GM12878 (cell line): ENCODE measurements at regions not wholly inside any gene's neighbourhood (a gene's known extent, or its start where the extent isn't known, plus 50 kb on each side); places are given as distances from the start of the nearest gene placed in this dataset.

Source experiments
- ATAC-seq: fragments of 200-7000 bp; cut with Tn5 transposase; 3 replicates; pipeline ENCODE4 v1.9.1; 2020; ENCODE audit warnings: mild to moderate bottlenecking, moderate library complexity
- BruUV-seq: library from RNA; stranded (reverse); fragments of 400-500 nt; replicated peaks from 2 replicates; lab custom pipeline; 2021; lab: Mats Ljungman, UMichigan
- CTCF ChIA-PET: fragments of 300-600 bp; sonication (Branson Sonifier 250); formaldehyde crosslinking; extraction: SDS; loops from one replicate; lab custom pipeline; 2021; ENCODE audit warnings: inconsistent platforms; lab: Yijun Ruan, JAX
- POLR2A ChIA-PET: fragments of 350-600 bp; formaldehyde crosslinking; extraction: SDS; loops from one replicate; lab custom pipeline; 2021; ENCODE audit warnings: inconsistent platforms; lab: Charles Lee
- RAD21 ChIA-PET: fragments of 300-600 bp; sonication (Branson Sonifier 250); formaldehyde crosslinking; loops from one replicate; lab custom pipeline; 2023; ENCODE audit warnings: antibody characterized with exemption; ENCODE audit not compliant: unreplicated experiment; lab: Charles Lee
- SMC1A ChIA-PET: fragments of 300-600 bp; sonication (Branson Sonifier 250); formaldehyde crosslinking; loops from one replicate; lab custom pipeline; 2023; ENCODE audit not compliant: unreplicated experiment, uncharacterized antibody; lab: Charles Lee
- DNase-seq: peaks from one replicate; pipeline ENCODE4 v3.0.0-alpha.2; 2011; ENCODE audit warnings: low read depth, low spot score
- FAIRE-seq: peaks from 3 replicates; lab custom pipeline; 2011; peaks lifted over from hg19 to GRCh38; lab: Jason Lieb, UNC
- H2AFZ ChIP-seq: 2 replicates; pipeline ENCODE4 v1.6.0; 2011; ENCODE audit warnings: low read depth, low read length, control low read depth; ENCODE audit not compliant: control insufficient read depth
- H3K27ac ChIP-seq: 2 replicates; pipeline ENCODE4 v1.5.1; 2011; ENCODE audit warnings: control low read depth; ENCODE audit not compliant: control insufficient read depth, insufficient read depth
- H3K27me3 ChIP-seq, 2 experiments: replicated peaks in 1 of 2; 2 replicates each; pipeline versions ENCODE4 v1.6.0 to v1.6.1; 2011; ENCODE audit warnings: low read length in 1 of 2; ENCODE audit not compliant: control insufficient read depth in 2 of 2, insufficient read depth in 2 of 2
- H3K36me3 ChIP-seq, 2 experiments: 2 replicates each; pipeline ENCODE4 v1.5.1; 2011; ENCODE audit warnings: low read length in 1 of 2; ENCODE audit not compliant: control insufficient read depth in 2 of 2, insufficient read depth in 2 of 2
- H3K4me1 ChIP-seq: 2 replicates; pipeline ENCODE4 v1.6.1; 2011; ENCODE audit warnings: mild to moderate bottlenecking, low read length, moderate library complexity, mixed read lengths; ENCODE audit not compliant: control insufficient read depth, insufficient read depth
- H3K4me2 ChIP-seq: 2 replicates; pipeline ENCODE4 v1.6.0; 2011; ENCODE audit warnings: control low read depth; ENCODE audit not compliant: control insufficient read depth, insufficient read depth
- H3K4me3 ChIP-seq: fragments of 200-600 bp; sonication (generic); 2 replicates; pipeline ENCODE4 v1.5.1; 2016
- H3K79me2 ChIP-seq: 2 replicates; pipeline ENCODE4 v1.6.0; 2011; ENCODE audit warnings: low read length; ENCODE audit not compliant: control insufficient read depth, insufficient read depth
- H3K9ac ChIP-seq: 2 replicates; pipeline ENCODE4 v1.8.0; 2011; ENCODE audit warnings: low read length, control low read depth, mixed read lengths; ENCODE audit not compliant: control insufficient read depth, insufficient read depth
- H3K9me3 ChIP-seq: replicated peaks from 3 replicates; pipeline ENCODE4 v1.5.1; 2011; ENCODE audit warnings: mild to moderate bottlenecking, low read length; ENCODE audit not compliant: control insufficient read depth, insufficient read depth
- H4K20me1 ChIP-seq: 2 replicates; pipeline ENCODE4 v1.6.0; 2011; ENCODE audit not compliant: control insufficient read depth, insufficient read depth
- CBX3 ChIP-seq: fragments of 200-600 bp; sonication (generic); IDR thresholded peaks from 2 replicates; pipeline ENCODE4 v1.6.1; 2016; ENCODE audit warnings: low read depth, borderline replicate concordance
- CEBPZ ChIP-seq: fragments of 150-350 bp; IDR thresholded peaks from 2 replicates; pipeline ENCODE4 v1.6.1; 2016; ENCODE audit warnings: low read depth, low read length
- GABPA ChIP-seq: IDR thresholded peaks from 2 replicates; pipeline ENCODE4 v1.6.1; 2014; ENCODE audit warnings: antibody characterized with exemption, low read depth, mild to moderate bottlenecking, inconsistent platforms
- KAT2A ChIP-seq: conservative IDR thresholded peaks from 2 replicates; pipeline ENCODE4 v1.6.1; 2011; ENCODE audit warnings: low read depth, low read length; ENCODE audit not compliant: control insufficient read depth
- MEF2A ChIP-seq: IDR thresholded peaks from 2 replicates; pipeline ENCODE4 v1.6.1; 2011; ENCODE audit warnings: low read depth, mild to moderate bottlenecking, low read length, moderate library complexity; ENCODE audit not compliant: insufficient read depth
- NFXL1 ChIP-seq: fragments of 450-650 bp; IDR thresholded peaks from 2 replicates; pipeline ENCODE4 v1.6.1; 2017; ENCODE audit warnings: antibody characterized with exemption, mild to moderate bottlenecking, borderline replicate concordance
- RB1 ChIP-seq: fragments of 450-650 bp; formaldehyde crosslinking; IDR thresholded peaks from 2 replicates; pipeline ENCODE4 v1.6.1; 2017; ENCODE audit warnings: mild to moderate bottlenecking, borderline replicate concordance
- RBBP5 ChIP-seq: fragments of 200-600 bp; sonication (generic); conservative IDR thresholded peaks from 2 replicates; pipeline ENCODE4 v1.6.1; 2016
- SIN3A ChIP-seq: IDR thresholded peaks from 2 replicates; pipeline ENCODE4 v1.6.1; 2012; ENCODE audit warnings: low read depth, low read length, improper control_type of control experiment
- TCF12 ChIP-seq: IDR thresholded peaks from 2 replicates; pipeline ENCODE4 v1.6.1; 2011; ENCODE audit warnings: low read depth, mild to moderate bottlenecking, low read length
- TCF3 ChIP-seq: IDR thresholded peaks from 2 replicates; pipeline ENCODE4 v1.6.1; 2012; ENCODE audit warnings: low read depth, mild to moderate bottlenecking, low read length, borderline replicate concordance; ENCODE audit not compliant: insufficient read depth
- YBX1 ChIP-seq: fragments of 450-650 bp; IDR thresholded peaks from 2 replicates; pipeline ENCODE4 v1.6.1; 2016; ENCODE audit warnings: antibody characterized with exemption
- WGBS: methylation state at CpG from one replicate; pipeline ENCODE4 v1.1.6; 2016; ENCODE audit warnings: low lambda C conversion rate; ENCODE audit not compliant: insufficient replicate concordance, insufficient coverage; ENCODE audit errors: missing lambda C conversion rate; 5-methylcytosine and 5-hydroxymethylcytosine counted together
- in situ Hi-C: fragments of 300-500 bp; cut with MboI; formaldehyde crosslinking; loops from 9 replicates; pipeline ENCODE4 v1.14.3; 2018; ENCODE audit warnings: mixed read lengths
- intact Hi-C: fragments of 100-400 bp; cut with micrococcal nuclease; formaldehyde crosslinking; loops from one replicate; pipeline ENCODE4 v1.14.2; 2022; ENCODE audit not compliant: unreplicated experiment

- ChIA-PET CTCF (interaction anchor here (0.9 to 3.7 kb wide), 6 partner anchors 19 to 472 kb away, joined by 3 to 23 read pairs (median 4); no protein-coding TSS in a partner anchor), POLR2A (no interaction called here), SMC1A (interaction anchor here (0.6 to 2.0 kb wide), 6 partner anchors 9 to 140 kb away, joined by 3 to 7 read pairs (median 4); no protein-coding TSS in a partner anchor), RAD21 (interaction anchor here (0.6 to 2.9 kb wide), 3 partner anchors 170 to 594 kb away, joined by 3 to 6 read pairs (median 3); no protein-coding TSS in a partner anchor)
- H3K36me3 ChIP-seq, result no peaks in the 10 kb centered on the region
- no peak overlapping the region for H3K4me3 ChIP-seq
- no peak overlapping the region for H3K9ac ChIP-seq
- ATAC-seq, result no peak
- H3K27ac ChIP-seq, result no peak overlapping the region
- no peaks in the 10 kb centered on the region for H4K20me1 ChIP-seq
- no peaks in the 10 kb centered on the region for H3K4me1 ChIP-seq
- H2AFZ ChIP-seq, result no peak overlapping the region
- no peak for FAIRE-seq
- intact Hi-C loops (loop anchor here (10.0 kb wide), 1 partner anchor 1109 kb away; no protein-coding TSS in a partner anchor), in situ Hi-C loops (loop anchor here (10.0 kb wide), 1 partner anchor 459 kb away; no protein-coding TSS in a partner anchor)
- BruUV-seq, result no TSS peak
- TF ChIP-seq KAT2A (no peak), CEBPZ (no peak), MEF2A (no peak), RB1 (no peak), YBX1 (no peak), SIN3A (no peak), CBX3 (no peak), NFXL1 (no peak), TCF3 (no peak), TCF12 (no peak), RBBP5 (no peak), GABPA (no peak)
- H3K4me2 ChIP-seq, result no peak overlapping the region
- 5% methylated on average over 1 of the region's 1 CpG for WGBS
- DNase-seq, result no peak
- H3K27me3 ChIP-seq, result no peaks in the 10 kb centered on the region
- H3K9me3 ChIP-seq, result no peaks in the 10 kb centered on the region
- H3K79me2 ChIP-seq, result no peaks in the 10 kb centered on the region
Observed at GRCh38 chr5:128673411-128673957, 135.4 kb upstream of the FBN2 start.
